Choroid plexus epithelial cell (primary cell): ENCODE measurements at regions not wholly inside any gene's neighbourhood (a gene's known extent, or its start where the extent isn't known, plus 50 kb on each side); places are given as distances from the start of the nearest gene placed in this dataset.
"Not testable (repeated sequence)": the region's sequence is repeated elsewhere in the genome, so short reads cannot be mapped to it uniquely, and the experiment has no call there.

Experiments
- DNase-seq: peaks from one replicate; pipeline ENCODE4 v3.0.0-alpha.2; 2010; ENCODE audit warnings: low read depth
- H3K4me3 ChIP-seq: 2 replicates; pipeline ENCODE4 v1.5.1; 2011; ENCODE audit warnings: low read depth, mild to moderate bottlenecking, control low read depth, low read length, moderate library complexity
- TF ChIP-seq, protein P1 (sequence below): conservative IDR thresholded peaks from 2 replicates; pipeline ENCODE4 v1.5.1; 2011; ENCODE audit warnings: low read depth, mild to moderate bottlenecking, control low read depth, inconsistent platforms, low read length, moderate library complexity

DNA sequence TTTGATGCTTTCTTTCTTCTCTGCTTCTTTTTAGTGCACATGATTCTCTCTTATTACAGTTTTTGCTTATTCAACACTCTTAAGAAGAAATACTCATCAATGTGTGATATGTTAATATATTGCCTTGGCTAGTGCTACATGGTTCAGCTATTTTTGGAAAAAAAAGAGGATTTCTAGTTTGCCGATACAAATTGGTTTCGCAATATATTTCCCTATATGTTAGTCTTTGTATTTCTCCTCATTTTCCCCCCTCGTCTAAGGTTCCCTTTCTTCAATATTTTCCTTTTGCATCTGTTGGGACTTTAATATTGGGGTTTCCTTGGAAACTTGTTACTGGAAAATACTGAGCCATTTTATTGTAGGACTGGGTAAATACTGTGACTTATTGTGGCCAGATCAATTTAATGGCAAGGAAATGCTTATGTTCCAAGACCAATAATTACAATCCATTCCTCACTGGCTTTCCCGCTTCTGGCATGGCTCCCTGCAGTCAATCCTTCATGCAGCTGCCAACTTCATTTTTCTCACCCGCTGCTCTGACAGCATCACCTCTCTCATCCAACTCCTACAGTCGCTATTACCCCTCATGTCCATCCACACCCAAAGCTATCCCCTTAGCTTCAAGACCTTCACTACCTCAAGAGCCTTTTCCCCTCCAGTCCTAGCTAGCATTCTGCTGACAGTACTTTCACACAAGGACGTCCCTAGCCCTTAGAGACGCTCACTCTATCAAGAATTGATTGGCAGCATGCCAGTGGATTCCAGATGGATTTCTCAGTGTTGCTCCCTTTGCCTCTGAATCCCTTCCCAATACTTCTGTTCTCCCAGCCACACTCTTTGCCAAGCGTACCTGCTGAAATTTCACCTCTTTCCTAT, 280.1 kb upstream of the TMTC4 start:
- TF ChIP-seq, protein P1, sequence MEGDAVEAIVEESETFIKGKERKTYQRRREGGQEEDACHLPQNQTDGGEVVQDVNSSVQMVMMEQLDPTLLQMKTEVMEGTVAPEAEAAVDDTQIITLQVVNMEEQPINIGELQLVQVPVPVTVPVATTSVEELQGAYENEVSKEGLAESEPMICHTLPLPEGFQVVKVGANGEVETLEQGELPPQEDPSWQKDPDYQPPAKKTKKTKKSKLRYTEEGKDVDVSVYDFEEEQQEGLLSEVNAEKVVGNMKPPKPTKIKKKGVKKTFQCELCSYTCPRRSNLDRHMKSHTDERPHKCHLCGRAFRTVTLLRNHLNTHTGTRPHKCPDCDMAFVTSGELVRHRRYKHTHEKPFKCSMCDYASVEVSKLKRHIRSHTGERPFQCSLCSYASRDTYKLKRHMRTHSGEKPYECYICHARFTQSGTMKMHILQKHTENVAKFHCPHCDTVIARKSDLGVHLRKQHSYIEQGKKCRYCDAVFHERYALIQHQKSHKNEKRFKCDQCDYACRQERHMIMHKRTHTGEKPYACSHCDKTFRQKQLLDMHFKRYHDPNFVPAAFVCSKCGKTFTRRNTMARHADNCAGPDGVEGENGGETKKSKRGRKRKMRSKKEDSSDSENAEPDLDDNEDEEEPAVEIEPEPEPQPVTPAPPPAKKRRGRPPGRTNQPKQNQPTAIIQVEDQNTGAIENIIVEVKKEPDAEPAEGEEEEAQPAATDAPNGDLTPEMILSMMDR: no peak
- no peak overlapping the region for H3K4me3 ChIP-seq
- DNase-seq: peak; percentile 20

DNA sequence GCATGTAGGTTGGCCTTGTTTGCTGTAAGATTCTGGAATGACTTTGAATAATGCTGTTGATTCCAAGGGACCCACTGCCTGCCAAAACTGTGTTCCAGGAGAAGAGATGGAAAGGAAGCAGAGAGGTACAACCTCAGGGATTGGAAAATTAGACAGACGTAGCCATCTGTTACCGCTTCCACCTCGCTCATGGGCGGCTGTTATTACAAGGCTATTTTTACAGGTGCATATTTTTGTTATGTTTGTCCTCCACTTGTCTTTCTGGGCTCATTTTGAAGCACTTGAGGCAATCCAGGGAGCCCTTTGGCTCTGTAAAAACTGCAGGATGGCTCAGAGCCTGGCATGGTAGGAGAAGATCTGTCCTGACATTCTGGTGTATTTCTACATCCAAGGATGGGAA, 276.4 kb upstream of the TMTC4 start:
- TF ChIP-seq, protein P1: no peak
- DNase-seq: no peak
- no peak overlapping the region for H3K4me3 ChIP-seq

DNA sequence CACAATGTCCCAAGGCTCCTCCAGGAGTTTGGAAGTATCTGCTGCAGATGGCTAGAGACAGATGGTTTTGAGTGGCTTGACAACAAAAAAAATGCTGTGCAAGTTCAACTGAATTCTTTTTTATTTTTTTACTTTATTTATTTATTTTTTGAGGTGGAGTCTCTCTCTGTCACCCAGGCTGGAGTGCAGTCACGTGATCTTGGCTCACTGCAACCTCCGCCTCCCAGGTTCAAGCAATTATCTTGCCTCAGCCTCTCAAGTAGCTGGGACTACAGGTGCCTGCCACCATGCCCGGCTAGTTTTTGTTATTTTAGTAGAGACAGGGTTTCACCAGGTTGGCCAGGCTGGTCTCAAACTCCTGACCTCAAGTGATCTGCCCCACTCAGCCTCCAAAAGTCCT, 274.3 kb upstream of the TMTC4 start:
- not testable (repeated sequence) for H3K4me3 ChIP-seq, DNase-seq

DNA sequence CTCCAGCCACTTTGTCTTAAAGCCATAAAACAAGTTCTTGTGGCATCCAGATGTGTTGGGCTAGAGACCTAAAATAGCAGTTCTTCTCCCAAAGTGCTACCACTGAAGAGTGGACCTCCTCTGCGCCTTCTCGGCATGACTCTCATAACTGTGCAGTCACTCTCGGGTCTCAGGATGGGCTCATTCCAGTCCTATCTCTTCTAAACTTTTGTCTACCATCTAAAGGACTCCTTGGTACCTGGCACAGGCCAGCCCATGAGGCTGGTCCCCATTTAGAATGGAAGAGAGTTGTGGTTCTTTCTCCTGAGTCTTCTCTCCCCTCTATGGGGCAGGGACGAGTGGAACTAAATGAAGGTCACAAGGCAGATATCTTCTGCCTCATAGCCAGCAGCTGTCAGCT, 272.0 kb upstream of the TMTC4 start:
- TF ChIP-seq, protein P1: no peak
- no peak for DNase-seq
- H3K4me3 ChIP-seq: no peak overlapping the region

DNA sequence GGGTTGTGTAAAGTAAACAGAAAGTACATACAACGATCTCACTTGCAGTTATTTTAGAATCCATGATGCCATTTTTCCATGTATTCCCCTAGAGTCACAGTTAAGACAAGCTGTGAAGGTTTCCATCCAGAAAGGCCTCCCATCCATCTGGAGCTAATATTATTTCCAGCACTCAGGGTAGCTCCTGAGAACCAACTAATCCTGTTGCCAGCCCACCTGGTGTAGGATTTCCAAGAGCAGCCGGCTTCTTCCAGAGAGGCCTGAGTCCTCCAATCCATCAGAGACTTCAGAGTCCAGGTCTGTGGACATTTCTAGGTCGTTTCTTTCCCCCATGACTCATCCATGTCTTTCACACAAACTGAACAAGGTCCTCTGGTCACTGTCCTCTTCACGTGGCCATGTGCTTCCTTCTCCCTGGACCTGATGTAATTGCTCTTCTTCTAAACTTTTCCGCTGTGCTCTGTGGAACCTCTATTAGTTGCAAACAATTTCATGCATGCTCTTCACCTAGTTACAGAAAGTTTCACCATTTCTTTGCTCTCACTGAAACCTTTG, 270.3 kb upstream of the TMTC4 start:
- no peak overlapping the region for H3K4me3 ChIP-seq
- TF ChIP-seq, protein P1: no peak
- no peak for DNase-seq

GRCh38 chr13:100942742-100943141, 268.1 kb upstream of the TMTC4 start:
- no peak for DNase-seq
- TF ChIP-seq, protein P1: no peak
- H3K4me3 ChIP-seq: no peak overlapping the region

- TF ChIP-seq, protein P1: no peak
- peak; percentile 13 for DNase-seq
- no peak overlapping the region for H3K4me3 ChIP-seq
Measured at GRCh38 chr13:100941377-100942368, 267.1 kb upstream of the TMTC4 start.
